Colonic mucosa (tissue), 4 donors: ENCODE measurements at regions not wholly inside any gene's neighbourhood (a gene's known extent, or its start where the extent isn't known, plus 50 kb on each side); places are given as distances from the start of the nearest gene placed in this dataset.

Source experiments
- DNase-seq: peaks from one replicate; pipeline ENCODE4 v3.0.0-alpha.2; 2020
- H3K27ac ChIP-seq: fragments of 200-600 bp; one replicate; pipeline ENCODE4 v1.8.0; 2021
- H3K27me3 ChIP-seq: fragments of 200-600 bp; one replicate; pipeline ENCODE4 v1.8.0; 2021
- H3K36me3 ChIP-seq: fragments of 200-600 bp; one replicate; pipeline ENCODE4 v1.8.0; 2021
- H3K4me1 ChIP-seq: fragments of 200-600 bp; one replicate; pipeline ENCODE4 v1.8.0; 2021; ENCODE audit warnings: mild to moderate bottlenecking
- H3K4me3 ChIP-seq: fragments of 200-600 bp; one replicate; pipeline ENCODE4 v1.8.0; 2021
- H3K9ac ChIP-seq, 2 donors: one replicate each; pipeline ENCODE4 v1.7.0; 2013; ENCODE audit warnings: control low read depth in 2 of 2, low read depth in 2 of 2, low read length in 2 of 2
- H3K9me3 ChIP-seq: fragments of 200-600 bp; one replicate; pipeline ENCODE4 v1.8.0; 2021
- CTCF ChIP-seq: fragments of 200-600 bp; IDR thresholded peaks from one replicate; pipeline ENCODE4 v1.8.0; 2022; ENCODE audit warnings: antibody characterized with exemption, mild to moderate bottlenecking
- intact Hi-C: fragments of 100-400 bp; cut with DNase I; formaldehyde crosslinking; loops from one replicate; pipeline ENCODE4 v1.14.1; 2022
- donor health status: healthy.
- donor health status: DM: no; HTN: no; CAD: no.
- donor health status: DM: no; HTN: no; CAD: no.

- Histone ChIP-seq H3K27me3 (no peaks in the 10 kb centered on the region), H3K27ac (no peak overlapping the region), H3K36me3 (no peaks in the 10 kb centered on the region), H3K9me3 (no peaks in the 10 kb centered on the region), H3K4me1 (no peaks in the 10 kb centered on the region), H3K4me3 (no peak overlapping the region), H3K9ac (no peak overlapping the region)
- DNase-seq: no peak
- intact Hi-C loops: no loop called here
- no peak for TF ChIP-seq CTCF
Observed at GRCh38 chr11:70747285-70747684, 349.0 kb downstream of the CTTN start.

- TF ChIP-seq CTCF: no peak
- intact Hi-C loops: no loop called here
- H3K4me1 ChIP-seq: no peaks in the 10 kb centered on the region
- no peaks in the 10 kb centered on the region for H3K9me3 ChIP-seq
- DNase-seq: no peak
- no peak overlapping the region for H3K27ac ChIP-seq
- no peak overlapping the region for H3K4me3 ChIP-seq
- no peaks in the 10 kb centered on the region for H3K27me3 ChIP-seq
- no peak overlapping the region for H3K9ac ChIP-seq
- H3K36me3 ChIP-seq: no peaks in the 10 kb centered on the region
Observed at GRCh38 chr11:70747921-70748320, 349.6 kb downstream of the CTTN start.

- no peak for DNase-seq
- no peaks in the 10 kb centered on the region for H3K9me3 ChIP-seq
- no peaks in the 10 kb centered on the region for H3K27me3 ChIP-seq
- H3K36me3 ChIP-seq: no peaks in the 10 kb centered on the region
- H3K4me3 ChIP-seq: no peak overlapping the region
- H3K4me1 ChIP-seq: no peaks in the 10 kb centered on the region
- intact Hi-C loops: no loop called here
- H3K9ac ChIP-seq: no peak overlapping the region
- H3K27ac ChIP-seq: no peak overlapping the region
- TF ChIP-seq CTCF: no peak
Observed at GRCh38 chr11:70751142-70751734, 352.9 kb downstream of the CTTN start.

- no peak overlapping the region for H3K9ac ChIP-seq
- peak; percentile 95 for TF ChIP-seq CTCF
- no peaks in the 10 kb centered on the region for H3K27me3 ChIP-seq
- no peaks in the 10 kb centered on the region for H3K4me1 ChIP-seq
- intact Hi-C loops: loop anchor here (1.0 kb wide), 1 partner anchor 288 kb away; no protein-coding TSS in a partner anchor
- H3K27ac ChIP-seq: no peak overlapping the region
- no peaks in the 10 kb centered on the region for H3K9me3 ChIP-seq
- peak; percentile 75 for DNase-seq
- no peaks in the 10 kb centered on the region for H3K36me3 ChIP-seq
- H3K4me3 ChIP-seq: no peak overlapping the region
Observed at GRCh38 chr11:70755410-70756158, 357.3 kb downstream of the CTTN start.

GRCh38 chr11:70756341-70756740, 358.0 kb downstream of the CTTN start:
- Histone ChIP-seq H3K36me3 (no peaks in the 10 kb centered on the region), H3K27ac (no peak overlapping the region), H3K27me3 (no peaks in the 10 kb centered on the region), H3K9me3 (no peaks in the 10 kb centered on the region), H3K9ac (no peak overlapping the region), H3K4me1 (no peaks in the 10 kb centered on the region), H3K4me3 (no peak overlapping the region)
- TF ChIP-seq CTCF: no peak
- intact Hi-C loops: no loop called here
- DNase-seq: no peak
